GM13977 (cell line): ENCODE measurements at regions not wholly inside any gene's neighbourhood (a gene's known extent, or its start where the extent isn't known, plus 50 kb on each side); places are given as distances from the start of the nearest gene placed in this dataset.

Experiments used
- DNase-seq: peaks from one replicate; pipeline ENCODE4 v3.0.0; 2012; ENCODE audit warnings: low spot score
- CTCF ChIP-seq: IDR thresholded peaks from 2 replicates; pipeline ENCODE4 v1.5.1; 2012; ENCODE audit warnings: mild to moderate bottlenecking, control low read depth; ENCODE audit not compliant: insufficient read depth; ENCODE audit errors: extremely low read depth, missing control alignments
- in situ Hi-C: fragments of 300-500 bp; cut with MboI; formaldehyde crosslinking; loops from one replicate; pipeline ENCODE4 v1.12.0; 2022; ENCODE audit warnings: low sequenced_read_pairs, low pct_unique_long_range_greater_than_20kb, mixed read lengths, inconsistent platforms; ENCODE audit not compliant: unreplicated experiment

GRCh38 chr22:48836673-48837340 lies 990.9 kb downstream of the BRD1 start:
- no peak for DNase-seq
- TF ChIP-seq CTCF = no peak
- in situ Hi-C loops = no loop called here

GRCh38 chr22:48835857-48836672 lies 991.6 kb downstream of the BRD1 start:
- in situ Hi-C loops = no loop called here
- no peak for DNase-seq
- TF ChIP-seq CTCF = no peak

- in situ Hi-C loops = no loop called here
- TF ChIP-seq CTCF = no peak
- no peak for DNase-seq
Measured at GRCh38 chr22:48835364-48835763, 992.3 kb downstream of the BRD1 start.

- TF ChIP-seq CTCF = no peak
- in situ Hi-C loops = no loop called here
- DNase-seq = no peak
Measured at GRCh38 chr22:48834404-48834803, 993.3 kb downstream of the BRD1 start.

GRCh38 chr22:48832592-48832991 lies 995.1 kb downstream of the BRD1 start:
- no peak for DNase-seq
- TF ChIP-seq CTCF = no peak
- in situ Hi-C loops = no loop called here

GRCh38 chr22:48829908-48830307 lies 997.8 kb downstream of the BRD1 start:
- in situ Hi-C loops = no loop called here
- TF ChIP-seq CTCF = no peak
- DNase-seq = no peak
